ENCODE measurements at regions not wholly inside any gene's neighbourhood (a gene's known extent, or its start where the extent isn't known, plus 50 kb on each side); places are given as distances from the start of the nearest gene placed in this dataset.

GRCh38 chr9:13960011-13960765 is 353.8 kb downstream of the NFIB start:
- no peak for TF ChIP-seq CSDC2 (CRISPR knock-in tag; IDR thresholded peaks at IDR 0.05)
- TF ChIP-seq TOX (CRISPR knock-in tag; IDR thresholded peaks at IDR 0.05; ENCODE audit: borderline replicate concordance) = no peak
- no peak for TF ChIP-seq PPARA (CRISPR knock-in tag; IDR thresholded peaks at IDR 0.05; ENCODE audit: borderline replicate concordance)
- no peak for TF ChIP-seq OSR1 (CRISPR knock-in tag; IDR thresholded peaks at IDR 0.05)
- TF ChIP-seq ZNF565 (CRISPR knock-in tag; conservative IDR thresholded peaks at IDR 0.05; ENCODE audit: low read depth) = no peak
- no peak for TF ChIP-seq ZC3H10 (CRISPR knock-in tag; IDR thresholded peaks at IDR 0.05)
- no peak for TF ChIP-seq PATZ1 (CRISPR knock-in tag; IDR thresholded peaks at IDR 0.05; ENCODE audit: borderline replicate concordance)
- no peak for TF ChIP-seq RARB (CRISPR knock-in tag; IDR thresholded peaks at IDR 0.05)
- TF ChIP-seq ZNF70 (CRISPR knock-in tag; IDR thresholded peaks at IDR 0.05) = no peak
- no peak for TF ChIP-seq ZFP30 (CRISPR knock-in tag; IDR thresholded peaks at IDR 0.05)
- TF ChIP-seq ESRRG (CRISPR knock-in tag; IDR thresholded peaks at IDR 0.05) = no peak
- TF ChIP-seq ISL1 (CRISPR knock-in tag; IDR thresholded peaks at IDR 0.05) = no peak
- no peak for TF ChIP-seq CSRNP3 (CRISPR knock-in tag; IDR thresholded peaks at IDR 0.05)
- no peak for TF ChIP-seq BACH2 (CRISPR knock-in tag; IDR thresholded peaks at IDR 0.05; ENCODE audit: borderline replicate concordance)
- no peak for TF ChIP-seq TSHZ2 (CRISPR knock-in tag; IDR thresholded peaks at IDR 0.05)
- no peak for TF ChIP-seq ZNF8 (CRISPR knock-in tag; IDR thresholded peaks at IDR 0.05)
- no peak for TF ChIP-seq TCF4 (CRISPR knock-in tag; IDR thresholded peaks at IDR 0.05; ENCODE audit: borderline replicate concordance)
- TF ChIP-seq GLIS3 (CRISPR knock-in tag; IDR thresholded peaks at IDR 0.05) = no peak
- TF ChIP-seq CREB5 (CRISPR knock-in tag; IDR thresholded peaks at IDR 0.05; ENCODE audit: low read depth) = no peak
- no peak for TF ChIP-seq ARNTL (CRISPR knock-in tag; IDR thresholded peaks at IDR 0.05; ENCODE audit: borderline replicate concordance, low read depth)
- ATAC-seq = no peak

- ATAC-seq = no peak
- no peak for TF ChIP-seq TSHZ2 (CRISPR knock-in tag; IDR thresholded peaks at IDR 0.05)
- TF ChIP-seq SNAI2 (CRISPR knock-in tag; IDR thresholded peaks at IDR 0.05) = no peak
- no peak for TF ChIP-seq GLIS3 (CRISPR knock-in tag; IDR thresholded peaks at IDR 0.05)
- TF ChIP-seq PPARA (CRISPR knock-in tag; IDR thresholded peaks at IDR 0.05; ENCODE audit: borderline replicate concordance) = no peak
- no peak for TF ChIP-seq TCF4 (CRISPR knock-in tag; IDR thresholded peaks at IDR 0.05; ENCODE audit: borderline replicate concordance)
- no peak for TF ChIP-seq OSR1 (CRISPR knock-in tag; IDR thresholded peaks at IDR 0.05)
- no peak for TF ChIP-seq BACH2 (CRISPR knock-in tag; IDR thresholded peaks at IDR 0.05; ENCODE audit: borderline replicate concordance)
- TF ChIP-seq PATZ1 (CRISPR knock-in tag; IDR thresholded peaks at IDR 0.05; ENCODE audit: borderline replicate concordance) = no peak
- TF ChIP-seq CSRNP3 (CRISPR knock-in tag; IDR thresholded peaks at IDR 0.05) = no peak
- TF ChIP-seq RARB (CRISPR knock-in tag; IDR thresholded peaks at IDR 0.05) = no peak
- TF ChIP-seq CSDC2 (CRISPR knock-in tag; IDR thresholded peaks at IDR 0.05) = no peak
Observed at GRCh38 chr9:13958672-13959071, 355.3 kb downstream of the NFIB start.

Measured in SK-N-SH treated with all-trans-retinoic acid at 6 μM for 48 hours (cell line).